GM20431 (cell line): ENCODE measurements at regions not wholly inside any gene's neighbourhood (a gene's known extent, or its start where the extent isn't known, plus 50 kb on each side); places are given as distances from the start of the nearest gene placed in this dataset.
"Not testable (repeated sequence)": the region's sequence is repeated elsewhere in the genome, so short reads cannot be mapped to it uniquely, and the experiment has no call there.

Source experiments
- in situ Hi-C: fragments of 300-500 bp; cut with MseI, MboI; formaldehyde crosslinking; loops from one replicate; pipeline ENCODE4 v1.15.0; 2020; ENCODE audit warnings: low sequenced_read_pairs; ENCODE audit not compliant: unreplicated experiment

- in situ Hi-C loops: not testable (repeated sequence)
Measured at GRCh38 chr3:88508818-88509217, 359.1 kb downstream of the C3orf38 start.

- in situ Hi-C loops: no loop called here
Measured at GRCh38 chr3:88509582-88509981, 359.8 kb downstream of the C3orf38 start.

- in situ Hi-C loops: no loop called here
Measured at GRCh38 chr3:88528494-88528893, 378.7 kb downstream of the C3orf38 start.

GRCh38 chr3:88534534-88534933 is 384.8 kb downstream of the C3orf38 start:
- in situ Hi-C loops: no loop called here

- in situ Hi-C loops: no loop called here
Measured at GRCh38 chr3:88535563-88535962, 385.8 kb downstream of the C3orf38 start.

GRCh38 chr3:88542916-88543315 is 393.2 kb downstream of the C3orf38 start:
- in situ Hi-C loops: no loop called here

- in situ Hi-C loops: no loop called here
Measured at GRCh38 chr3:88572450-88572849, 422.7 kb downstream of the C3orf38 start.

- in situ Hi-C loops: no loop called here
Measured at GRCh38 chr3:88573472-88573871, 423.7 kb downstream of the C3orf38 start.

- in situ Hi-C loops: no loop called here
Measured at GRCh38 chr3:88574146-88574545, 424.4 kb downstream of the C3orf38 start.

- in situ Hi-C loops: no loop called here
Measured at GRCh38 chr3:88584451-88584850, 434.7 kb downstream of the C3orf38 start.

GRCh38 chr3:88586121-88586640 is 436.4 kb downstream of the C3orf38 start:
- in situ Hi-C loops: no loop called here

- in situ Hi-C loops: no loop called here
Measured at GRCh38 chr3:88589138-88589537, 439.4 kb downstream of the C3orf38 start.

GRCh38 chr3:88595026-88595425 is 445.3 kb downstream of the C3orf38 start:
- in situ Hi-C loops: no loop called here

- in situ Hi-C loops: no loop called here
Measured at GRCh38 chr3:88596451-88596850, 446.7 kb downstream of the C3orf38 start.

- in situ Hi-C loops: no loop called here
Measured at GRCh38 chr3:88610820-88611219, 461.1 kb downstream of the C3orf38 start.

- in situ Hi-C loops: no loop called here
Measured at GRCh38 chr3:88611826-88612326, 462.1 kb downstream of the C3orf38 start.

GRCh38 chr3:88616413-88616812 is 466.7 kb downstream of the C3orf38 start:
- in situ Hi-C loops: no loop called here

GRCh38 chr3:88617283-88617682 is 467.5 kb downstream of the C3orf38 start:
- in situ Hi-C loops: no loop called here

GRCh38 chr3:88618021-88618645 is 468.4 kb downstream of the C3orf38 start:
- in situ Hi-C loops: no loop called here

GRCh38 chr3:88621586-88621985 is 471.8 kb downstream of the C3orf38 start:
- in situ Hi-C loops: no loop called here

- in situ Hi-C loops: no loop called here
Measured at GRCh38 chr3:88623709-88624108, 473.9 kb downstream of the C3orf38 start.
